ENCODE measurements at regions not wholly inside any gene's neighbourhood (a gene's known extent, or its start where the extent isn't known, plus 50 kb on each side); places are given as distances from the start of the nearest gene placed in this dataset.
A peak's percentile ranks its signal among the peaks of the same experiment; 100 is the strongest.

- DNase-seq: no peak
- no peaks in the 10 kb centered on the region for H3K36me3 ChIP-seq
These were observed 445.4 kb upstream of the NFIA start for GRCh38 chr1:60636946-60637345.

GRCh38 chr1:60634106-60634505 is 448.3 kb upstream of the NFIA start:
- no peaks in the 10 kb centered on the region for H3K36me3 ChIP-seq
- no peaks in the 10 kb centered on the region for H3K9me3 ChIP-seq
- TF ChIP-seq, protein P1, sequence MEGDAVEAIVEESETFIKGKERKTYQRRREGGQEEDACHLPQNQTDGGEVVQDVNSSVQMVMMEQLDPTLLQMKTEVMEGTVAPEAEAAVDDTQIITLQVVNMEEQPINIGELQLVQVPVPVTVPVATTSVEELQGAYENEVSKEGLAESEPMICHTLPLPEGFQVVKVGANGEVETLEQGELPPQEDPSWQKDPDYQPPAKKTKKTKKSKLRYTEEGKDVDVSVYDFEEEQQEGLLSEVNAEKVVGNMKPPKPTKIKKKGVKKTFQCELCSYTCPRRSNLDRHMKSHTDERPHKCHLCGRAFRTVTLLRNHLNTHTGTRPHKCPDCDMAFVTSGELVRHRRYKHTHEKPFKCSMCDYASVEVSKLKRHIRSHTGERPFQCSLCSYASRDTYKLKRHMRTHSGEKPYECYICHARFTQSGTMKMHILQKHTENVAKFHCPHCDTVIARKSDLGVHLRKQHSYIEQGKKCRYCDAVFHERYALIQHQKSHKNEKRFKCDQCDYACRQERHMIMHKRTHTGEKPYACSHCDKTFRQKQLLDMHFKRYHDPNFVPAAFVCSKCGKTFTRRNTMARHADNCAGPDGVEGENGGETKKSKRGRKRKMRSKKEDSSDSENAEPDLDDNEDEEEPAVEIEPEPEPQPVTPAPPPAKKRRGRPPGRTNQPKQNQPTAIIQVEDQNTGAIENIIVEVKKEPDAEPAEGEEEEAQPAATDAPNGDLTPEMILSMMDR (IDR thresholded peaks at IDR 0.05; ENCODE audit: low read depth, low read length): no peak
- DNase-seq: no peak
- no peak overlapping the region for H3K4me3 ChIP-seq (ENCODE audit: low read depth, low read length)
- no peaks in the 10 kb centered on the region for H3K4me1 ChIP-seq
- no peaks in the 10 kb centered on the region for H3K27me3 ChIP-seq

More at GRCh38 chr1:60636946-60637345, 445.4 kb upstream of the NFIA start:
- TF ChIP-seq, protein P1 (IDR thresholded peaks at IDR 0.05; ENCODE audit: low read depth, low read length): no peak
- H3K4me3 ChIP-seq (ENCODE audit: low read depth, low read length): no peak overlapping the region
- H3K27me3 ChIP-seq: no peaks in the 10 kb centered on the region
- H3K4me1 ChIP-seq: no peaks in the 10 kb centered on the region
- no peaks in the 10 kb centered on the region for H3K9me3 ChIP-seq

DNA sequence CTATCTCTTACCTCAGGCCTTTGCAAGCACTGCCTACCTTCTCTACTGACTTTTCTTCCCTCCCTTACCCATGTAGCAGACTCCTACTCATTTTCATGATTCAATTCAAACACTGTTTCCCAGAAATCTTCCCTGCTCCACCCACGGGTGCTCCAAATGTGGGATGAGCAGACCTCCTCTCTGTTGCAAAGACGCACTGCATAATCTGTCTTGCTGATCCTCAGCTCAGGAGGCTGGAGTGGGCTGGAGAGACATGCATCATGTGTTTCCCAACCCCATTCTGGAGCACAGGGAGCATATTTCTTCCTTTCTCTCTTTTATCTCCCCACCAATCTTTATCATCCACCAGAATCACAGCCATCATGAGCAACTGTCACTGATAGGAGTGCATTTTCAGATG is 459.9 kb upstream of the NFIA start:
- H3K27me3 ChIP-seq: no peaks in the 10 kb centered on the region
- DNase-seq: no peak
- TF ChIP-seq, protein P1 (IDR thresholded peaks at IDR 0.05; ENCODE audit: low read depth, low read length): no peak
- H3K36me3 ChIP-seq: no peaks in the 10 kb centered on the region
- H3K4me1 ChIP-seq: no peaks in the 10 kb centered on the region
- H3K4me3 ChIP-seq (ENCODE audit: low read depth, low read length): no peak overlapping the region
- H3K9me3 ChIP-seq: no peaks in the 10 kb centered on the region

DNA sequence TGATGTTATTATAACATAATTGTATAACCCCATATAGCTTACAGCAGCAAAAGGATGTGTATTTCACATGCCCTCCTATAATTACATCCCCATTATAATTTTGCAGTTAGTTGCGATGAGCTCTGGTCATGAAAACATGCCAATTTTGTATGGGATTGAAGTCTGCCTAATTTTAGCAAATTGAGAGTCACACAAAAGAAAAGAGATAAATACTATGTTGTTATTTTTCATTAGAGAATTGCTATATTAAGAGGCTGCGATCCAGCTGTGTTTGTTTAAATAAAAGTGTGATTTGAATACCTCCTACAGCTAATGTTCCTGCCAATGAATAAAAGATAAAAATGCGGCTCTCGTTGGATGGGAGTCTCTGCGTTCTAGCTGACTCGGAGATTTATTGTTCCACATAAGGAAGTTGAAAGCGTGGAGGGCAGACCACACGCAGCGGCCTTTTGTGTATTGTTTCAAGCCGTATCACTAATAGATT is 461.0 kb upstream of the NFIA start:
- TF ChIP-seq, protein P1 (IDR thresholded peaks at IDR 0.05; ENCODE audit: low read depth, low read length): no peak
- H3K4me3 ChIP-seq (ENCODE audit: low read depth, low read length): peak overlapping the region; percentile 10; the same call in 1 of the 2 replicates
- H3K27me3 ChIP-seq: no peaks in the 10 kb centered on the region
- no peak for DNase-seq
- H3K36me3 ChIP-seq: no peaks in the 10 kb centered on the region
- H3K9me3 ChIP-seq: no peaks in the 10 kb centered on the region
- no peaks in the 10 kb centered on the region for H3K4me1 ChIP-seq

- no peaks in the 10 kb centered on the region for H3K27me3 ChIP-seq
These were observed 462.3 kb upstream of the NFIA start for GRCh38 chr1:60620087-60620486.

GRCh38 chr1:60619581-60619980 is 462.8 kb upstream of the NFIA start:
- H3K27me3 ChIP-seq: no peaks in the 10 kb centered on the region
- TF ChIP-seq, protein P1 (IDR thresholded peaks at IDR 0.05; ENCODE audit: low read depth, low read length): no peak
- no peaks in the 10 kb centered on the region for H3K4me1 ChIP-seq
- no peak overlapping the region for H3K4me3 ChIP-seq (ENCODE audit: low read depth, low read length)
- no peak for DNase-seq
- H3K36me3 ChIP-seq: no peaks in the 10 kb centered on the region
- no peaks in the 10 kb centered on the region for H3K9me3 ChIP-seq

More at GRCh38 chr1:60620087-60620486, 462.3 kb upstream of the NFIA start:
- DNase-seq: no peak
- H3K4me3 ChIP-seq (ENCODE audit: low read depth, low read length): no peak overlapping the region
- H3K4me1 ChIP-seq: no peaks in the 10 kb centered on the region
- H3K36me3 ChIP-seq: no peaks in the 10 kb centered on the region
- TF ChIP-seq, protein P1 (IDR thresholded peaks at IDR 0.05; ENCODE audit: low read depth, low read length): no peak
- no peaks in the 10 kb centered on the region for H3K9me3 ChIP-seq
